ENCODE measurements at regions not wholly inside any gene's neighbourhood (a gene's known extent, or its start where the extent isn't known, plus 50 kb on each side); places are given as distances from the start of the nearest gene placed in this dataset.

GRCh38 chr4:155548173-155548572 lies 118.5 kb upstream of the GUCY1A1 start:
- DNase-seq: no peak

- no peak for DNase-seq
Observed at GRCh38 chr4:155546451-155546850, 120.2 kb upstream of the GUCY1A1 start.

- no peak for DNase-seq
Observed at GRCh38 chr4:155545456-155545855, 121.2 kb upstream of the GUCY1A1 start.

- DNase-seq: no peak
Observed at GRCh38 chr4:155544547-155544946, 122.1 kb upstream of the GUCY1A1 start.

GRCh38 chr4:155543126-155543765 lies 123.4 kb upstream of the GUCY1A1 start:
- DNase-seq: no peak

GRCh38 chr4:155542415-155542814 lies 124.2 kb upstream of the GUCY1A1 start:
- no peak for DNase-seq

- DNase-seq: no peak
Observed at GRCh38 chr4:155541716-155542115, 124.9 kb upstream of the GUCY1A1 start.

GRCh38 chr4:155540698-155541097 lies 126.0 kb upstream of the GUCY1A1 start:
- no peak for DNase-seq

GRCh38 chr4:155539746-155540145 lies 126.9 kb upstream of the GUCY1A1 start:
- DNase-seq: no peak

- DNase-seq: no peak
Observed at GRCh38 chr4:155535802-155536454, 130.7 kb upstream of the GUCY1A1 start.

- DNase-seq: no peak
Observed at GRCh38 chr4:155532373-155533085, 134.1 kb upstream of the GUCY1A1 start.

GRCh38 chr4:155530857-155531256 lies 135.8 kb upstream of the GUCY1A1 start:
- DNase-seq: no peak

GRCh38 chr4:155530290-155530689 lies 136.4 kb upstream of the GUCY1A1 start:
- no peak for DNase-seq

GRCh38 chr4:155529716-155530115 lies 136.9 kb upstream of the GUCY1A1 start:
- no peak for DNase-seq

GRCh38 chr4:155529272-155529671 lies 137.4 kb upstream of the GUCY1A1 start:
- DNase-seq: no peak

GRCh38 chr4:155526452-155527169 lies 140.0 kb upstream of the GUCY1A1 start:
- DNase-seq: no peak

GRCh38 chr4:155524926-155525455 lies 141.7 kb upstream of the GUCY1A1 start:
- no peak for DNase-seq

GRCh38 chr4:155523358-155523757 lies 143.3 kb upstream of the GUCY1A1 start:
- DNase-seq: no peak

GRCh38 chr4:155522201-155522600 lies 144.4 kb upstream of the GUCY1A1 start:
- no peak for DNase-seq

GRCh38 chr4:155521382-155521781 lies 144.6 kb upstream of the MAP9 start:
- no peak for DNase-seq

GRCh38 chr4:155515444-155516075 lies 138.8 kb upstream of the MAP9 start:
- DNase-seq: no peak

GRCh38 chr4:155514628-155515027 lies 137.9 kb upstream of the MAP9 start:
- DNase-seq: no peak

- no peak for DNase-seq
Observed at GRCh38 chr4:155512817-155513216, 136.1 kb upstream of the MAP9 start.
